Endothelial cell of umbilical vein (primary cell): ENCODE measurements at regions not wholly inside any gene's neighbourhood (a gene's known extent, or its start where the extent isn't known, plus 50 kb on each side); places are given as distances from the start of the nearest gene placed in this dataset.

Experiments used
- BruUV-seq: library from RNA; stranded (reverse); fragments of 400-500 nt; replicated peaks from 2 replicates; lab custom pipeline; 2021; lab: Mats Ljungman, UMichigan
- CTCF ChIA-PET: fragments of 300-600, 350-600 bp; sonication (Branson Sonifier 250); formaldehyde crosslinking; loops from one replicate; lab custom pipeline; 2021; ENCODE audit warnings: antibody characterized with exemption, inconsistent platforms; lab: Charles Lee
- POLR2A ChIA-PET: fragments of 300-600, 350-600 bp; sonication (Branson Sonifier 250); formaldehyde crosslinking; loops from one replicate; lab custom pipeline; 2021; ENCODE audit warnings: antibody characterized with exemption, inconsistent platforms; lab: Charles Lee
- DNase-seq: peaks from one replicate; pipeline ENCODE4 v3.0.0-alpha.2; 2011; ENCODE audit warnings: low read depth, low spot score
- FAIRE-seq: peaks from 2 replicates; lab custom pipeline; 2011; peaks lifted over from hg19 to GRCh38; lab: Jason Lieb, UNC
- H2AFZ ChIP-seq: 2 replicates; pipeline ENCODE4 v1.6.0; 2012; ENCODE audit warnings: low read depth, low read length, control low read depth, inconsistent platforms
- H3K27ac ChIP-seq: 2 replicates; pipeline ENCODE4 v1.5.1; 2011; ENCODE audit warnings: low read depth, mild to moderate bottlenecking, control low read depth, low read length, moderate library complexity; ENCODE audit not compliant: insufficient read depth
- H3K27me3 ChIP-seq, 2 experiments: 2 replicates each; pipeline versions ENCODE4 v1.6.0 to v1.6.1; 2011; ENCODE audit warnings: low read length in 2 of 2, mixed read lengths in 1 of 2; ENCODE audit not compliant: control insufficient read depth in 2 of 2, insufficient read depth in 2 of 2
- H3K36me3 ChIP-seq, 2 experiments: 2 replicates in 1 of 2; 3 replicates in 1 of 2; pipeline ENCODE4 v1.5.1; 2011; ENCODE audit warnings: low read length in 2 of 2, mild to moderate bottlenecking in 1 of 2, moderate library complexity in 1 of 2; ENCODE audit not compliant: control insufficient read depth in 2 of 2, insufficient read depth in 2 of 2; ENCODE audit errors: extremely low read depth in 1 of 2
- H3K4me1 ChIP-seq: 3 replicates; pipeline ENCODE4 v1.5.1; 2011; ENCODE audit warnings: mild to moderate bottlenecking, low read length; ENCODE audit not compliant: control insufficient read depth, insufficient read depth; ENCODE audit errors: extremely low read depth
- H3K4me2 ChIP-seq: 2 replicates; pipeline ENCODE4 v1.6.1; 2011; ENCODE audit warnings: low read length, control low read depth, mixed read lengths; ENCODE audit not compliant: insufficient read depth
- H3K4me3 ChIP-seq, 3 experiments: fragments of 200-600 bp in 1 of 3; sonication (generic), shearing (Covaris generic) in 1 of 3; replicated peaks in 1 of 3; 2 replicates each; pipeline ENCODE4 v1.5.1; 2011 to 2016; ENCODE audit warnings: control low read depth in 3 of 3, low read length in 3 of 3, mild to moderate bottlenecking in 2 of 3, inconsistent platforms in 1 of 3, low read depth in 1 of 3, moderate library complexity in 1 of 3; ENCODE audit not compliant: insufficient read depth in 1 of 3
- H3K79me2 ChIP-seq: 2 replicates; pipeline ENCODE4 v1.6.0; 2012; ENCODE audit warnings: low read length, inconsistent platforms; ENCODE audit not compliant: control insufficient read depth, insufficient read depth
- H3K9ac ChIP-seq: replicated peaks from 2 replicates; pipeline ENCODE3; 2011; ENCODE audit warnings: low read length, control low read depth; ENCODE audit not compliant: insufficient read depth; ENCODE audit errors: extremely low read depth
- H3K9me1 ChIP-seq: replicated peaks from 3 replicates; pipeline ENCODE4 v1.6.0; 2011; ENCODE audit warnings: mild to moderate bottlenecking, low read length; ENCODE audit not compliant: control insufficient read depth, insufficient read depth; ENCODE audit errors: extremely low read depth
- H3K9me3 ChIP-seq: replicated peaks from 2 replicates; pipeline ENCODE4 v1.5.1; 2012; ENCODE audit warnings: low read length, inconsistent platforms; ENCODE audit not compliant: control insufficient read depth, insufficient read depth
- H4K20me1 ChIP-seq: replicated peaks from 2 replicates; pipeline ENCODE3; 2011; ENCODE audit warnings: mild to moderate bottlenecking, low read length; ENCODE audit not compliant: control insufficient read depth, insufficient read depth; ENCODE audit errors: extremely low read depth
- CTCF ChIP-seq, 2 donors: IDR thresholded peaks; 1 replicate in 1 of 2; 2 replicates in 1 of 2; pipeline ENCODE4 v1.5.1; 2011; ENCODE audit warnings: low read length in 2 of 2, mild to moderate bottlenecking in 2 of 2, moderate library complexity in 2 of 2, control low read depth in 1 of 2, inconsistent platforms in 1 of 2, low read depth in 1 of 2; ENCODE audit not compliant: insufficient read depth in 1 of 2; ENCODE audit errors: extremely low read depth in 1 of 2
- EZH2 ChIP-seq: IDR thresholded peaks from 2 replicates; pipeline ENCODE4 v1.6.1; 2012; ENCODE audit warnings: borderline replicate concordance, low read depth, mild to moderate bottlenecking, moderate library complexity, low read length, inconsistent platforms; ENCODE audit not compliant: severe bottlenecking
- FOS ChIP-seq: IDR thresholded peaks from 2 replicates; pipeline ENCODE4 v1.6.1; 2011; ENCODE audit warnings: mild to moderate bottlenecking, low read length, moderate library complexity, borderline replicate concordance; ENCODE audit not compliant: insufficient read depth
- GATA2 ChIP-seq: IDR thresholded peaks from 2 replicates; pipeline ENCODE4 v1.7.0; 2011; ENCODE audit warnings: low read depth, mild to moderate bottlenecking, moderate library complexity, mixed read lengths, low read length; ENCODE audit not compliant: insufficient read length, insufficient read depth
- JUN ChIP-seq: IDR thresholded peaks from 2 replicates; pipeline ENCODE4 v1.6.1; 2011; ENCODE audit warnings: borderline replicate concordance, low read depth; ENCODE audit not compliant: insufficient read length, insufficient read depth
- MYC ChIP-seq: IDR thresholded peaks from one replicate; pipeline ENCODE4 v1.6.1; 2011; ENCODE audit warnings: mild to moderate bottlenecking, low read depth, low read length
- POLR2A ChIP-seq: IDR thresholded peaks from 2 replicates; pipeline ENCODE4 v1.6.1; 2012; ENCODE audit warnings: low read depth, mild to moderate bottlenecking, control low read depth, low read length
- POLR2AphosphoS5 ChIP-seq: IDR thresholded peaks from 2 replicates; pipeline ENCODE4 v1.6.1; 2012; ENCODE audit warnings: low read depth, mild to moderate bottlenecking, control low read depth, low read length, moderate library complexity; ENCODE audit not compliant: insufficient read depth
- dilution Hi-C: fragments of 300-500 bp; cut with MboI; formaldehyde crosslinking; loops from one replicate; pipeline ENCODE4 v1.15.0; 2019; ENCODE audit warnings: low sequenced_read_pairs; ENCODE audit not compliant: extremely low pct_ligation_motif_present
- intact Hi-C: fragments of 100-400 bp; cut with micrococcal nuclease; formaldehyde crosslinking; loops from one replicate; pipeline ENCODE4 v1.10.0; 2022
- TF ChIP-seq, protein P1 (sequence below): IDR thresholded peaks from 2 replicates; pipeline ENCODE4 v1.6.1; 2011; ENCODE audit not compliant: insufficient read depth, insufficient read length

DNA sequence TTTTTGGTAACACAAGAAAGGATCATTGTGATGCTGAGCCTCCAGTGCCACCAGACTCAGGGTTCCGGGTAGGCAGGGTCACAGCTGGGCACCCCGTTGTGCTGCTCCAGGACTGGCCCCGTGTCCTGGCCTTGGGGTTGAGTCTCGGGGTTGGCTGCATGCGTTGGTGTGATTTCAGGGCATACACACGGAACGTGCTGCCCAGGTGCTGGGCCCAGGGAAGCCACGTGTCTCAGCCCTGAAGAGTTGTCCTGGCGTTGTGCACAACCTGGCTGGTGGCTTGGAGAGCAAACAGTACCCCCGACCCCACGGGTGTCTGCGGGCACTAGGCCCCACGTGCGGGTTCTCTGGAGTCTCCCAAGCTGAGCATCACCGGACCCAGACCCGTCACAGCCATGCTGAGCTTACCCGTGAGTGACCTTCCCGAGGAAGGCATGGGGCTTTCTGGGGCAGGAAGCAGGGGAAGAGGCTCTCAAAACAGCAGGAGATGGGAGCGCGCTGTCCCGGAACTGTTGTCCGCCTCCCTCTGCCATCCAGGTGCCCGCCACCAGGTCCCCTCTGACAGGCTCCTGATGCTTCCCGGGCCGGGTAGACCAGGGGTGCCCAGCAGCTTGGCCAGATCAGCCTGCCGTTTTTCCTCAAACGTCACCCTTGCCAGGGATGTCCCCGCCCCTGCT, 66.1 kb upstream of the ENPP6 start:
- no peaks in the 10 kb centered on the region for H3K9me1 ChIP-seq
- DNase-seq (no peak), FAIRE-seq (no peak)
- no peak overlapping the region for H2AFZ ChIP-seq
- ChIA-PET POLR2A (no interaction called here), CTCF (interaction anchor here (2.2 kb wide), 1 partner anchor 20 kb away, joined by 7 read pairs; no protein-coding TSS in a partner anchor)
- H3K27ac ChIP-seq, result no peak overlapping the region
- no peak overlapping the region for H3K4me3 ChIP-seq
- no peak overlapping the region for H3K9ac ChIP-seq
- no peaks in the 10 kb centered on the region for H3K4me1 ChIP-seq
- no peak overlapping the region for H3K4me2 ChIP-seq
- H3K79me2 ChIP-seq, result no peaks in the 10 kb centered on the region
- BruUV-seq, result no TSS peak
- no peaks in the 10 kb centered on the region for H3K9me3 ChIP-seq
- no peaks in the 10 kb centered on the region for H3K36me3 ChIP-seq
- intact Hi-C loops (no loop called here), dilution Hi-C loops (no loop called here)
- no peaks in the 10 kb centered on the region for H4K20me1 ChIP-seq
- H3K27me3 ChIP-seq, result no peaks in the 10 kb centered on the region
- TF ChIP-seq GATA2 (no peak), MYC (no peak), POLR2AphosphoS5 (no peak), CTCF (IDR thresholded peaks at IDR 0.05; ENCODE audit: extremely low read depth in 1 of 2, insufficient read depth in 1 of 2, low read depth in 1 of 2, low read length in 2 of 2) (no peak), FOS (no peak), EZH2 (no peak), JUN (no peak), POLR2A (no peak)
- TF ChIP-seq, protein P1, sequence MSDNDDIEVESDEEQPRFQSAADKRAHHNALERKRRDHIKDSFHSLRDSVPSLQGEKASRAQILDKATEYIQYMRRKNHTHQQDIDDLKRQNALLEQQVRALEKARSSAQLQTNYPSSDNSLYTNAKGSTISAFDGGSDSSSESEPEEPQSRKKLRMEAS, result no peak
